Mononuclear cell (primary cell): ENCODE measurements at regions not wholly inside any gene's neighbourhood (a gene's known extent, or its start where the extent isn't known, plus 50 kb on each side); places are given as distances from the start of the nearest gene placed in this dataset.

Experiments
- H3K27me3 ChIP-seq: 2 replicates; pipeline ENCODE4 v1.6.0; 2011; ENCODE audit warnings: low read length, control low read depth; ENCODE audit not compliant: insufficient read depth
- H3K4me1 ChIP-seq: 2 replicates; pipeline ENCODE4 v1.5.1; 2011; ENCODE audit warnings: mild to moderate bottlenecking, low read length, control low read depth; ENCODE audit not compliant: insufficient read depth
- H3K4me3 ChIP-seq: 2 replicates; pipeline ENCODE4 v1.5.1; 2011; ENCODE audit warnings: mild to moderate bottlenecking, low read length, moderate library complexity
- H3K9me3 ChIP-seq: 2 replicates; pipeline ENCODE4 v1.5.1; 2011; ENCODE audit warnings: low read depth, mild to moderate bottlenecking, control low read depth, low read length

- no peak overlapping the region for H3K4me3 ChIP-seq
- H3K9me3 ChIP-seq, result no peaks in the 10 kb centered on the region
- H3K4me1 ChIP-seq, result peaks cover 28% of the 10 kb centered on the region
- H3K27me3 ChIP-seq, result no peaks in the 10 kb centered on the region
These were observed 210.6 kb upstream of the ZPLD1 start for GRCh38 chr3:102224171-102224570.

- H3K9me3 ChIP-seq, result no peaks in the 10 kb centered on the region
- H3K27me3 ChIP-seq, result no peaks in the 10 kb centered on the region
- no peak overlapping the region for H3K4me3 ChIP-seq
These were observed 209.8 kb upstream of the ZPLD1 start for GRCh38 chr3:102225005-102225404.

GRCh38 chr3:102225407-102226132 lies 209.2 kb upstream of the ZPLD1 start:
- Histone ChIP-seq H3K4me3 (no peak overlapping the region), H3K27me3 (no peaks in the 10 kb centered on the region), H3K4me1 (peaks cover 40% of the 10 kb centered on the region), H3K9me3 (no peaks in the 10 kb centered on the region)

More at GRCh38 chr3:102225005-102225404, 209.8 kb upstream of the ZPLD1 start:
- H3K4me1 ChIP-seq, result peaks cover 36% of the 10 kb centered on the region

GRCh38 chr3:102226463-102226862 lies 208.4 kb upstream of the ZPLD1 start:
- Histone ChIP-seq H3K4me3 (no peak overlapping the region), H3K4me1 (peaks cover 40% of the 10 kb centered on the region), H3K27me3 (no peaks in the 10 kb centered on the region), H3K9me3 (no peaks in the 10 kb centered on the region)

GRCh38 chr3:102229062-102229655 lies 205.7 kb upstream of the ZPLD1 start:
- peaks cover 18% of the 10 kb centered on the region for H3K4me1 ChIP-seq
- H3K27me3 ChIP-seq, result no peaks in the 10 kb centered on the region
- no peaks in the 10 kb centered on the region for H3K9me3 ChIP-seq
- no peak overlapping the region for H3K4me3 ChIP-seq

- Histone ChIP-seq H3K27me3 (no peaks in the 10 kb centered on the region), H3K4me1 (peaks cover 14% of the 10 kb centered on the region)
These were observed 204.8 kb upstream of the ZPLD1 start for GRCh38 chr3:102230057-102230456.

GRCh38 chr3:102233881-102234280 lies 200.9 kb upstream of the ZPLD1 start:
- no peak overlapping the region for H3K4me3 ChIP-seq
- H3K27me3 ChIP-seq, result no peaks in the 10 kb centered on the region
- H3K9me3 ChIP-seq, result no peaks in the 10 kb centered on the region
- H3K4me1 ChIP-seq, result peaks cover 14% of the 10 kb centered on the region

More at GRCh38 chr3:102230057-102230456, 204.8 kb upstream of the ZPLD1 start:
- Histone ChIP-seq H3K9me3 (no peaks in the 10 kb centered on the region), H3K4me3 (no peak overlapping the region)

GRCh38 chr3:102235679-102236078 lies 199.1 kb upstream of the ZPLD1 start:
- H3K4me3 ChIP-seq, result no peak overlapping the region
- no peaks in the 10 kb centered on the region for H3K4me1 ChIP-seq
- no peaks in the 10 kb centered on the region for H3K9me3 ChIP-seq
- no peaks in the 10 kb centered on the region for H3K27me3 ChIP-seq

GRCh38 chr3:102237181-102237580 lies 197.6 kb upstream of the ZPLD1 start:
- H3K4me1 ChIP-seq, result no peaks in the 10 kb centered on the region
- H3K27me3 ChIP-seq, result no peaks in the 10 kb centered on the region
- no peak overlapping the region for H3K4me3 ChIP-seq
- no peaks in the 10 kb centered on the region for H3K9me3 ChIP-seq

- H3K9me3 ChIP-seq, result no peaks in the 10 kb centered on the region
- no peaks in the 10 kb centered on the region for H3K4me1 ChIP-seq
- no peak overlapping the region for H3K4me3 ChIP-seq
- H3K27me3 ChIP-seq, result no peaks in the 10 kb centered on the region
These were observed 197.0 kb upstream of the ZPLD1 start for GRCh38 chr3:102237838-102238237.

- no peak overlapping the region for H3K4me3 ChIP-seq
- no peaks in the 10 kb centered on the region for H3K9me3 ChIP-seq
- no peaks in the 10 kb centered on the region for H3K27me3 ChIP-seq
- H3K4me1 ChIP-seq, result no peaks in the 10 kb centered on the region
These were observed 196.5 kb upstream of the ZPLD1 start for GRCh38 chr3:102238362-102238761.

- Histone ChIP-seq H3K9me3 (no peaks in the 10 kb centered on the region), H3K4me1 (no peaks in the 10 kb centered on the region), H3K4me3 (no peak overlapping the region), H3K27me3 (no peaks in the 10 kb centered on the region)
These were observed 194.1 kb upstream of the ZPLD1 start for GRCh38 chr3:102240720-102241119.

- Histone ChIP-seq H3K4me3 (no peak overlapping the region), H3K9me3 (no peaks in the 10 kb centered on the region), H3K4me1 (no peaks in the 10 kb centered on the region), H3K27me3 (no peaks in the 10 kb centered on the region)
These were observed 185.7 kb upstream of the ZPLD1 start for GRCh38 chr3:102248981-102249705.

GRCh38 chr3:102255736-102256135 lies 179.1 kb upstream of the ZPLD1 start:
- H3K27me3 ChIP-seq, result no peaks in the 10 kb centered on the region
- H3K4me1 ChIP-seq, result no peaks in the 10 kb centered on the region
- H3K4me3 ChIP-seq, result no peak overlapping the region
- H3K9me3 ChIP-seq, result no peaks in the 10 kb centered on the region

GRCh38 chr3:102258666-102259227 lies 176.1 kb upstream of the ZPLD1 start:
- H3K9me3 ChIP-seq, result no peaks in the 10 kb centered on the region

More at GRCh38 chr3:102258666-102259227, 176.1 kb upstream of the ZPLD1 start:
- Histone ChIP-seq H3K4me3 (no peak overlapping the region), H3K4me1 (no peaks in the 10 kb centered on the region), H3K27me3 (no peaks in the 10 kb centered on the region)
